AG10803 (cell line): ENCODE measurements at regions not wholly inside any gene's neighbourhood (a gene's known extent, or its start where the extent isn't known, plus 50 kb on each side); places are given as distances from the start of the nearest gene placed in this dataset.

Experiments used
- DNase-seq: peaks from one replicate; pipeline ENCODE4 v3.0.0; 2010; ENCODE audit warnings: low read depth
- H3K4me3 ChIP-seq: 2 replicates; pipeline ENCODE4 v1.5.1; 2011; ENCODE audit warnings: mild to moderate bottlenecking, low read length, control low read depth
- CTCF ChIP-seq: conservative IDR thresholded peaks from 2 replicates; pipeline ENCODE4 v1.5.1; 2011; ENCODE audit warnings: mild to moderate bottlenecking, low read length, control low read depth, inconsistent platforms

- DNase-seq = no peak
- TF ChIP-seq CTCF = no peak
- no peak overlapping the region for H3K4me3 ChIP-seq
Observed at GRCh38 chr12:85690146-85690545, 146.1 kb downstream of the RASSF9 start.

GRCh38 chr12:85693093-85693665 lies 143.0 kb downstream of the RASSF9 start:
- TF ChIP-seq CTCF = no peak

GRCh38 chr12:85695097-85695715 lies 141.0 kb downstream of the RASSF9 start:
- H3K4me3 ChIP-seq = no peak overlapping the region

More at GRCh38 chr12:85693093-85693665, 143.0 kb downstream of the RASSF9 start:
- DNase-seq = no peak
- H3K4me3 ChIP-seq = no peak overlapping the region

GRCh38 chr12:85697003-85697402 lies 139.2 kb downstream of the RASSF9 start:
- DNase-seq = no peak
- H3K4me3 ChIP-seq = no peak overlapping the region
- TF ChIP-seq CTCF = no peak

More at GRCh38 chr12:85695097-85695715, 141.0 kb downstream of the RASSF9 start:
- no peak for DNase-seq
- TF ChIP-seq CTCF = no peak

- no peak for TF ChIP-seq CTCF
Observed at GRCh38 chr12:85698937-85699336, 137.3 kb downstream of the RASSF9 start.

GRCh38 chr12:85708775-85709174 lies 127.4 kb downstream of the RASSF9 start:
- no peak for DNase-seq
- no peak for TF ChIP-seq CTCF
- H3K4me3 ChIP-seq = no peak overlapping the region

More at GRCh38 chr12:85698937-85699336, 137.3 kb downstream of the RASSF9 start:
- no peak for DNase-seq
- H3K4me3 ChIP-seq = no peak overlapping the region

GRCh38 chr12:85711735-85712390 lies 124.3 kb downstream of the RASSF9 start:
- no peak for TF ChIP-seq CTCF
- peak; percentile 38 for DNase-seq
- no peak overlapping the region for H3K4me3 ChIP-seq
